Body of pancreas (tissue), 4 donors: ENCODE measurements at regions not wholly inside any gene's neighbourhood (a gene's known extent, or its start where the extent isn't known, plus 50 kb on each side); places are given as distances from the start of the nearest gene placed in this dataset.

Experiments used
- ATAC-seq: fragments of 150-250 bp; one replicate; pipeline ENCODE4 v1.9.1; 2016
- DNase-seq, 4 donors: peaks; one replicate each; pipeline ENCODE4 v3.0.0-alpha.2; 2019
- H3K27ac ChIP-seq, 4 donors: fragments of 200-600 bp; sonication (generic); 1 replicate in 3 of 4; 2 replicates in 1 of 4; pipeline versions ENCODE4 v1.5.1 to v1.6.1; 2016 to 2019; ENCODE audit warnings: mild to moderate bottlenecking in 1 of 4, mixed read lengths in 1 of 4, moderate library complexity in 1 of 4
- H3K27me3 ChIP-seq, 2 donors: fragments of 200-600 bp; sonication (generic); one replicate each; pipeline ENCODE4 v1.6.0; 2016; ENCODE audit warnings: mild to moderate bottlenecking in 1 of 2
- H3K36me3 ChIP-seq, 2 donors: fragments of 200-600 bp; sonication (generic); replicated peaks in 1 of 2; 2 replicates each; pipeline ENCODE4 v1.5.1; 2016; ENCODE audit warnings: low read depth in 2 of 2; ENCODE audit not compliant: insufficient read depth in 1 of 2
- H3K4me1 ChIP-seq: fragments of 200-600 bp; sonication (generic); one replicate; pipeline ENCODE4 v1.6.0; 2016
- H3K4me3 ChIP-seq, 2 donors: fragments of 200-600 bp; sonication (generic); 1 replicate in 1 of 2; 2 replicates in 1 of 2; pipeline ENCODE4 v1.5.1; 2016 to 2019
- H3K9me3 ChIP-seq, 3 donors: fragments of 200-600 bp; sonication (generic); 1 replicate in 2 of 3; 2 replicates in 1 of 3; pipeline ENCODE4 v1.5.1; 2016
- POLR2A ChIP-seq, 3 donors: fragments of 450-650 bp; IDR thresholded peaks; one replicate each; pipeline ENCODE4 v1.6.1; 2016; ENCODE audit warnings: antibody characterized with exemption in 3 of 3, mild to moderate bottlenecking in 2 of 3
- WGBS, 2 donors: methylation state at CpG; one replicate each; pipeline ENCODE4 v1.1.5; 2017; 5-methylcytosine and 5-hydroxymethylcytosine counted together
- intact Hi-C: fragments of 100-400 bp; cut with DNase I; formaldehyde crosslinking; loops from one replicate; pipeline ENCODE4 v1.15.1; 2023
- TF ChIP-seq, protein P1 (sequence below), 7 experiments: fragments of 450-650 bp in 4 of 7; fragments of 200-600 bp in 3 of 7; sonication (generic) in 3 of 7; IDR thresholded peaks; one replicate each; pipeline ENCODE4 v1.5.1; 2016 to 2019; ENCODE audit warnings: antibody characterized with exemption in 7 of 7

DNA sequence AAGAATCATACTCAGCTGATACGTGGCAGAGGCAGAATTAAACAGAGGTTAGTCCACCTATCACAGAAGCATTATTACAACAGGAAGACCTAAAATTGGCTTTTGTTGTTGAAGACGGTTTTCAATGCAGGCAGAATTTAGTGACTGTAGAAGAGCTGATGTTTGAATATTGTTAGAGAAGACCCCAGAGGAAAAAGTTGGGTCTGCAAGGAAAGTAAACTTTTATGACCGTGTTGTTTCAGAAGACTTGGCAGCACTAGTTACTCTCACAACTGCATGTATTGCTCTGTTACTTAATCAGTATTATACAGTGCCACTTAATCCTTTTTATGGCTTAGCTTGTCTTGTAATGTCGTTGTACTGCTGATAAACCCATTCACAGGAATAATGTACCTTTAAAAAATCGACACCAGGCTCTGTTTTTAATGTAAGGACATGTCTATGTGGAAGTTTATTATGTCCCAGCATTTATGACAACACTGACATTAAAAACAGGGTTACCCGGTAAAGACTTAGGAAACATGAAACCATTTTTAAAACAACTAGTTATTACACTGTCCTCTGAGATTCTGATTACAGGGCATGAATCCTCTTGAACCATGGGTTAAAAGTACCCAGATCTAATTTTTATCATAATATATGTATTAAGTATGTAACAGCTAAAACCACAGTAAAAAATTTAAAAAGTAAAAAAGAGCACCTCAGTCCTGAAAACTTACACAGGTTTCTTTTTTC is 235.4 kb downstream of the TTLL7 start:
- Histone ChIP-seq H3K27ac (no peak overlapping the region), H3K36me3 (no peaks in the 10 kb centered on the region), H3K27me3 (no peaks in the 10 kb centered on the region), H3K4me3 (no peak overlapping the region), H3K4me1 (peaks cover 40% of the 10 kb centered on the region), H3K9me3 (no peaks in the 10 kb centered on the region)
- intact Hi-C loops, result no loop called here
- WGBS, 2 donors, result 21 to 22% methylated on average over 6 of the region's 6 CpGs
- no peak for TF ChIP-seq POLR2A (IDR thresholded peaks at IDR 0.05)
- TF ChIP-seq, protein P1, sequence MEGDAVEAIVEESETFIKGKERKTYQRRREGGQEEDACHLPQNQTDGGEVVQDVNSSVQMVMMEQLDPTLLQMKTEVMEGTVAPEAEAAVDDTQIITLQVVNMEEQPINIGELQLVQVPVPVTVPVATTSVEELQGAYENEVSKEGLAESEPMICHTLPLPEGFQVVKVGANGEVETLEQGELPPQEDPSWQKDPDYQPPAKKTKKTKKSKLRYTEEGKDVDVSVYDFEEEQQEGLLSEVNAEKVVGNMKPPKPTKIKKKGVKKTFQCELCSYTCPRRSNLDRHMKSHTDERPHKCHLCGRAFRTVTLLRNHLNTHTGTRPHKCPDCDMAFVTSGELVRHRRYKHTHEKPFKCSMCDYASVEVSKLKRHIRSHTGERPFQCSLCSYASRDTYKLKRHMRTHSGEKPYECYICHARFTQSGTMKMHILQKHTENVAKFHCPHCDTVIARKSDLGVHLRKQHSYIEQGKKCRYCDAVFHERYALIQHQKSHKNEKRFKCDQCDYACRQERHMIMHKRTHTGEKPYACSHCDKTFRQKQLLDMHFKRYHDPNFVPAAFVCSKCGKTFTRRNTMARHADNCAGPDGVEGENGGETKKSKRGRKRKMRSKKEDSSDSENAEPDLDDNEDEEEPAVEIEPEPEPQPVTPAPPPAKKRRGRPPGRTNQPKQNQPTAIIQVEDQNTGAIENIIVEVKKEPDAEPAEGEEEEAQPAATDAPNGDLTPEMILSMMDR (IDR thresholded peaks at IDR 0.05), result no peak
- ATAC-seq (no peak), DNase-seq (no peak)

DNA sequence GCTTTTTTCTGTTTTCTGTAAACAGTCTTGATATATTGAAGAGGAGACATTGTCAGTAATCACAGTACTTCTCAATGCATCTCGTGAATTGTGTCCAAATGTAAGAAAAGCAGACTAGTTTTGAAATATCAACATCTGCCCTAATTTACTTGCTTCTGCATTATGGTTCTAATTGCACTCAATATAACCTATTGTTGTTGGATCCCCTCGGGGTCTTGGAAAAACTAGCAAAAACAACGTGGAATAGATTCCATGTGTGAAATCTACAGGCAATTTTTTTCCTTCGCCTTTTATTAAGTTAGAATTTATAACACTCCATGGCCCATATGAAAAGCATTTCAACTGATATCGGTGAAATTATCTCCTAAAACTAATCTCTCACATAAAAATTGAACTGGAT is 236.5 kb downstream of the TTLL7 start:
- H3K27me3 ChIP-seq, result no peaks in the 10 kb centered on the region
- H3K9me3 ChIP-seq, result no peaks in the 10 kb centered on the region
- intact Hi-C loops, result no loop called here
- ATAC-seq, result no peak
- DNase-seq, result no peak
- H3K4me3 ChIP-seq, result no peak overlapping the region
- TF ChIP-seq POLR2A (IDR thresholded peaks at IDR 0.05), result no peak
- H3K27ac ChIP-seq, result no peak overlapping the region
- WGBS, 2 donors, result 87 to 90% methylated on average over 5 of the region's 5 CpGs
- H3K4me1 ChIP-seq, result peaks cover 40% of the 10 kb centered on the region
- no peaks in the 10 kb centered on the region for H3K36me3 ChIP-seq

DNA sequence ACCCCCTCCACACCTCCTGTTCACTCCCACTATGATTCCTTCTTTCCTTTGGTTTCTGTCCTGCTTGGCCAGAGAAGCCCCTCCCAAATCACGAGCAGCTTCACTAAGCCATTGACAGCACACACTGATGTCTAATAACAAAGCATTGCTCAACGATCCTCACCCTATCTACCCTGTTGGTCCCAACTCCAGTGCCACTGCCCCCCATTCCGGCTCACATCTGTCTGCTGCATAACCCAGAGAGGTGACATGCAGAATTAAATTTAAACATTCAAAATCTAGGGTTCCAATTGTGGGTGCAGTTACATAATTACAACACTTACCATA is 236.9 kb downstream of the TTLL7 start:
- intact Hi-C loops, result no loop called here
- H3K9me3 ChIP-seq, result no peaks in the 10 kb centered on the region
- WGBS, 2 donors, result 66 to 68% methylated on average over 3 of the region's 3 CpGs
- no peak overlapping the region for H3K4me3 ChIP-seq
- H3K4me1 ChIP-seq, result peaks cover 40% of the 10 kb centered on the region
- H3K27me3 ChIP-seq, result no peaks in the 10 kb centered on the region
- ATAC-seq (no peak), DNase-seq (no peak)
- no peaks in the 10 kb centered on the region for H3K36me3 ChIP-seq
- TF ChIP-seq POLR2A (IDR thresholded peaks at IDR 0.05), result no peak
- TF ChIP-seq, protein P1 (IDR thresholded peaks at IDR 0.05), result no peak
- H3K27ac ChIP-seq, result no peak overlapping the region

DNA sequence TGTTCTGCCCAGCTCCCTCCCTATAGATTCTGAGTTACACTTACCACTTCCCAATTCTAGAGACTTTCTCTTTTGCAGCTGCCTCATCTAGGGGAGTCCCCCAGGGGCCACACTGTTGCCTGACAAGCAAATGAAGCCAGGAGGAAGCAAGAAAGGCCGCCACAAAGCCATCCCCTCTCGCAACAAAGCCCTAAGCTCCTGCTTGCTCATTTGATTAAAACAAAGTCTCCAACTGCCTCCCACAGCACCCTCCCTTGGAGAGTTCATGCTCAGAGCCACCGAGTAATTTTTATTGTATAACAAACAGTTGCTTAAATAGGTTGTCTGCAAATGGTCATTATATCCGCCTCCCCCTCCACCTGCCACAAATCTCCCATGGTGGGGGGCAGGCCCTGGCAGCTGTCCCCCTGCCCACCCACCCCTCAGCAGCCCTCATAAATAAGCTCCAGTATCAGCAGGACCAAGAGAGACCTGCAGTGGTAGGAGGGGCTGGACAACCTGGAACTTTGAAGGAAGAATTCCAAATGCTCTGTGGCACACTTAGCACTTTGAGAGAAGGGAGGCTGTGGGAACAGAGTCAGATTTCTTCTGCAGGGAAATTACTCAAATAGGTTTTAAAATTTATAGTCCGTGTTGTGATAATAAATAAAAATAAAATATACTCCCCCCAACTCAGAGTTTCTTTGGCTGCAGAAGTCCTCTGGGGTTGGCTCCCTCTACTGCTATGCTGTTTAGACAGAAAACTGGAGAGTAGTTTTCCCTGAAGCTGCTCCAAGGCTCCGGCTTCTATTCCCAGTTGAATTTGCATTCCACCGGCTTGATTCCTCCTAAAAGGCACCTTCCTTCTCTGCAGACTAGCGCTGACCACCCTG is 237.5 kb downstream of the TTLL7 start:
- peaks cover 36% of the 10 kb centered on the region for H3K4me1 ChIP-seq
- DNase-seq, result no peak
- TF ChIP-seq, protein P1 (IDR thresholded peaks at IDR 0.05), result no peak
- no peak for TF ChIP-seq POLR2A (IDR thresholded peaks at IDR 0.05)
- H3K27me3 ChIP-seq, result no peaks in the 10 kb centered on the region
- H3K4me3 ChIP-seq, result no peak overlapping the region
- intact Hi-C loops, result no loop called here
- ATAC-seq, result no peak
- no peaks in the 10 kb centered on the region for H3K36me3 ChIP-seq
- 59 to 69% methylated on average over 8 of the region's 8 CpGs for WGBS, 2 donors
- no peak overlapping the region for H3K27ac ChIP-seq
- no peaks in the 10 kb centered on the region for H3K9me3 ChIP-seq

GRCh38 chr1:83760226-83761021 is 238.5 kb downstream of the TTLL7 start:
- intact Hi-C loops, result no loop called here

More at GRCh38 chr1:83760226-83761021, 238.5 kb downstream of the TTLL7 start:
- Histone ChIP-seq H3K27me3 (no peaks in the 10 kb centered on the region), H3K36me3 (no peaks in the 10 kb centered on the region), H3K4me3 (no peak overlapping the region), H3K27ac (no peak overlapping the region), H3K4me1 (peaks cover 27% of the 10 kb centered on the region), H3K9me3 (no peaks in the 10 kb centered on the region)
- WGBS, 2 donors, result 84 to 85% methylated on average over 6 of the region's 6 CpGs
- TF ChIP-seq POLR2A (IDR thresholded peaks at IDR 0.05), result no peak
- TF ChIP-seq, protein P1 (IDR thresholded peaks at IDR 0.05), result no peak
- ATAC-seq (no peak), DNase-seq (no peak)
